Kasumi-1 (cell line): ENCODE measurements at regions not wholly inside any gene's neighbourhood (a gene's known extent, or its start where the extent isn't known, plus 50 kb on each side); places are given as distances from the start of the nearest gene placed in this dataset.
"Not testable (repeated sequence)": the region's sequence is repeated elsewhere in the genome, so short reads cannot be mapped to it uniquely, and the experiment has no call there.

Experiments used
- DNase-seq, 2 experiments: peaks; one replicate each; lab custom pipeline; 2025; lab: John Stamatoyannopoulos, UW

DNA sequence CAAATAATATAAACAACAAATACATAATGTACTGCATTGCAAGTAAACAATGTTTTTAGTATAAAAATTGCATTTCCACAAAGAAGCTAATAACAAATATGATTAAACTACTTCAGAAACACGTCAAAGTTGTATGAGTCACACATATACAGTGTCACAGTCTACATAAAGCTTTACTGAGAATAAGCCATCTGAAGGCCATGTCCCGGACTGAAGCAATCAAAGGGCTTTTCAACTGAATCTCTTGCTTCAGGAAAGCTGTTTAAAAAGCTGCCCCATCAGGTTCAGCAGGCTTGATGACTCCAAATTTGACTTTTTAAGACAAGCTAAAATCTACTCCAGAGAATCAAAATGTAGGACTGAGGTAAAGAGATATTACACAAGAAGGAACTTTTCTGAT lies 1476.8 kb downstream of the ADGRL3 start:
- DNase-seq = no peak

DNA sequence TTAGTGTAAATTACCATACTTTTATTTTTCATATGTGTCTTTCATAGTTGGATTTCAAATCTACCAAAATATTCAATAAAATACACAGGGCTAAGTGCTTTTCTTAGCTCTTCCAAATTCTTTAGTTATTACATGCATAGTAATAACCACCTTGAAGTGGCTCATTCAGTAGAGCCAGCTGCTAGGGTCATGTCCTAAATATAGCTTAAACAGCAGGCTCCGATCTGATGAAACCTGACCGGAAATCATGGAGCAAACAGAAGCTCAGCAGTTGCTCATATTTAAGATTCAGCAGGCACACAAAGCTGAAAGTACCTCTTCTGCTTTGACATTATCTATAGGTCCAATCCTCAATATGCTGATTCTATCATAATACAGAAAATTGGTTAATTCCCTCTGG lies 1470.4 kb downstream of the ADGRL3 start:
- DNase-seq = no peak

DNA sequence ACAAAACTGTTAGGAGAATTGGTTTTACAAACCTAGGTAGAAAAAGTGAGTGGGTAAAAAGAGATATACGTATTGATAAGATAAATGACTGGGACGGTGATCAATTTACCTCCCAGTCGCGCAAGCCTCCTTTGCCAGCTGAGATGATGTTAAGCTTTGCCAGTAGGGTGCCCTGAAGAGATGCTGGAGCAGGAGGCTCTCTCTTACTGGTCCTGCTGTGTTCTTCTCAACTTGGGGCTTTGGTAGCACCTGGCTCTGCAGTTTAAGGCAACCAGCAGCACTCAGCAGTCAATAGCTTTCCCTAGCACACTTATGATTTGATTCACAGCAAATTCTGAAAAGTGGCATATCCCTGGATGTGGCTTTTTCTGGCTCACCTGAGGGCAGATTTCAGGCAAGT lies 1461.7 kb downstream of the ADGRL3 start:
- DNase-seq = no peak

DNA sequence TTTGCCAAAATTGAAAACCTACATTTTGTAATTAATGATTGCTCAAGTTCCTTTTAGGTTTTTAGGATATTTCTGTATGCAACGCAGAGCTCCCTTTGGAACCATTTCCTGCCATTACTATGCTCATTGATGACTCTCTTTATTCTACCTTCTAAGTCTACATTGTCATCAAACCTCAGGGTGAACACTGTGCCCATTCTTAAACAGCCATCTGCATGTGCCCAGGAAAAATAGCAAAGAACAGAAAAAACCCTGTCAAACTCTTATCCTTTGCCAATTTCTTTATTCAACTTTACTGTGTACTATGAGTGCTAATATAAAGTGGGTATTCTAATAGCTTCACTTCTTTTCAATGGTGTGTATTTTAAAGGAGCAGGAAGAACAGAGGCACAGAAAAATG lies 1455.9 kb downstream of the ADGRL3 start:
- DNase-seq = no peak

DNA sequence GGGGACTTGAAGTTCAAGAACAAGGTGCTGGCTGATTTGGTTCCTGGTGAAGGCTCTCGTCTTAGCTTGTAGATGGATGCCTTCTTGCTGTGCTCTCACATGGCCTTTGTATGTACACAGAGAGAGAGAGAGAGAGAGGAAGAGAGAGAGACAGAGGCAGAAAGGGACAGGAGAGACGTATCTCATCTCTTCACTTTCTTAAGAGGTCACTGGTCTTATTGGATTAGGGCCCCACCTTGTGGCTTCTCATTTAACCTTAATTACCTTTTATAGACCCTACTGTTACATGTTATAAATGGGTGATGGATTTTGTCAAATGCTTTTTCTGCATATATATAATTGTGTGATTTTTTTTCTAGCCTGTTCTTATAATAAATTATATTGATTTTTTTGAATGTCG lies 1444.2 kb downstream of the ADGRL3 start:
- peak; percentile 56 to 82 for DNase-seq

DNA sequence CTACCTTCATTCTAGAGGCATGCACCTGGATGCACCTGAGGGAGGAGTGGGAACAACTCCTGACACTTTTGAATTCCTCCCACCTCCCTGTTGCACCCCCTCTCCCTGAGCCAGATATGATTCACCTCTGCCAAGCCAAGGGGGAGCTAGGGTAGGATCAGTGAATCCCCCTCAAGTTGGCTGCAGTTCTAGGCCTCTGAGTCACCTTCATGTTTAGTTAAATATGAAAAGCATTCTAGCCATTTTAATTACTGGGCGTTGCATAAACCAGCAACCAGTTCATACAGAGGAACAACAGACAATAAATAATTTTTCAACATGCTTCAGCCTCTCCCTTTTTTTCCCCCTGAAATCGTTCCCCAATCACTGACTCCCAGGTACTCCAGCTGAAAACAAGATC lies 1440.2 kb downstream of the ADGRL3 start:
- DNase-seq = no peak

DNA sequence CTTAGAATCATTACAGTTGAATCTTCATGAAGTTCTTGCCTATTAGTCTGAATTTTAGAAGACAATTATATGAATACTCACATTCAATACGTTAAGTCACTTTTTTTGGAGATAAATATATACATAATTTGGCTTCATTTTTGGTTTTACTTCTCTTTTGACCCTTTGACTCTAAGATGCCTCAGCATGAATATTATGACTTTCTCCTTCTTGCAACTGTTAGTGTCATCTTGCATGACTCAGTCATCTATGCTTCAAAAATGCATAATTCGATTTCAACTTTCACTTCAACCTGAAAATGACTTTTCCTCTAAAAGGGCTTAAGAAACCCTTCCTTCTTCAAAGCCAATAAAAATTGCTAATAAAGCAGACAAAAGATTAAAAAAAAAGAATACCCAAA lies 1427.5 kb downstream of the ADGRL3 start:
- DNase-seq = no peak

DNA sequence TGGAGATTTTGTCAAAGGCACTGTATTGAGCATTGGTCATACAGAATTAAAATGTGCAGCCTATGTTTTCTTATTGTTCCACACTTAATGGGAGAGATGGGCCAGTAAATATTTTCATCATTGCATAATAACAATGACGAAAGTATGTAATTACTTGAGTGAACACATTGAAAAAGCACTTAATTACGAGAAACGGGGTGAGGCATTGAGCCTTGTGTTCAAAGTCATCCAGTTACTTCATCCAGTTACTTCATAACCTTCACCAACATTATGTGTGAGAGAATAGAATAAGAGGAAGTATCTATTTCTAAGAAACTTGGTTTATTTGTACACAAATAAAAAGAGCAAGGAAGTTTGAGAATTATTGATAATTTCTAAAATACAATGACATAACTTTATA lies 1427.0 kb downstream of the ADGRL3 start:
- DNase-seq = peak in 1 of 2 experiments; percentile 9

DNA sequence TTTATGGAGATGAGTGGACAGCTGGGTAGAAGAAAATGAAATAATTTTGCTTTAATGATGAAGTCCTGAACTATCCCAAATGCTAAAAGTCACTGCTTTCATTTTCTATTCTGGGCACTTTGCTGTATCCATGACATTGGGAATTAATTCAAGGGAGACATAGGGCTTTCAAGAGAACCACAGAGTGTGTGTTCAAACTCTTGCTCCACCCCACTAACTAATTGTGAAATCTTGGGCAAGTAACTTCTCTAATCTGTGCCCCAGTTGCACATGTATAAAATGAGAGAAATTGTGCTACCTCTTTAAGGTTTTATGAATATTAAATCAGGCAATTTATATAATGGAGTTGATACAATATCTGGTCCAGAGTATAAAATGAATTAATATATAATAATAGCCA lies 1422.0 kb downstream of the ADGRL3 start:
- DNase-seq = peak; percentile 15 to 43

DNA sequence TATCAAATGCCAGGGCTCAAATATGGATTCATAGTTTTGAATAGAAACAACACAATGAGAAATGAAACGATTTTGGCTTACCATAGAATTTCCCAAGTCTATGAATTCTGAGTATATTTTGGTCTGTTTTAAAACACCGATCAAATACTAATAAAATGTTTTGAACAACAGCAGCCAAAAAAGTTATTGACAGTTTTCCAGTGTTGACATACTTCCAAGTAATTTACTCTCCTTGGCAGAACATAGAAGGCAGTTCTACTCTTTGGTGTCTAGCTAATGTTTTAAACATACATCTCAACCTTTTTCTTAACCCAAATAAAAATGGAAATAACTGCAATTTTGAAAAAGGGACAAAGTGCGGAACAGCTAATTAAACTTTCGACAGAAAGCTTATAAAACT lies 1419.8 kb downstream of the ADGRL3 start:
- DNase-seq = no peak

DNA sequence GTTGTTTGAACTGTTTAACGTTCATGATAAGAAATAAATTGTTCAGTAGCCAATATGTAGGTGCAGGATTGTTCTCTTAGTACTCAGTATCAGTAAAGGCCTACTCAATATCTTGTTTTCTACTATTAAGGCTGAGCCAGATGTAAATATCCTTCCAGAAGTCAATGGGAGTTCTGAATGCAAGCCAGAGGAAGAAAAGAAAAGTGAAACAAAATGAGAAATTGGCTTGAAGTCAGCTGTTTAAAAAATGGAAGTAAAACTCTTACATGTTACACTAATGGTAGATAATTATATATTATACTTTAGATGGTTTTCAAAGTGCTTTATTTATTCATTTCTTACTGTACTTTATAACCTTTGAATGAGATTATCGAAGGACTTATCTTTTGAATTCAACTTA lies 1417.9 kb downstream of the ADGRL3 start:
- no peak for DNase-seq

DNA sequence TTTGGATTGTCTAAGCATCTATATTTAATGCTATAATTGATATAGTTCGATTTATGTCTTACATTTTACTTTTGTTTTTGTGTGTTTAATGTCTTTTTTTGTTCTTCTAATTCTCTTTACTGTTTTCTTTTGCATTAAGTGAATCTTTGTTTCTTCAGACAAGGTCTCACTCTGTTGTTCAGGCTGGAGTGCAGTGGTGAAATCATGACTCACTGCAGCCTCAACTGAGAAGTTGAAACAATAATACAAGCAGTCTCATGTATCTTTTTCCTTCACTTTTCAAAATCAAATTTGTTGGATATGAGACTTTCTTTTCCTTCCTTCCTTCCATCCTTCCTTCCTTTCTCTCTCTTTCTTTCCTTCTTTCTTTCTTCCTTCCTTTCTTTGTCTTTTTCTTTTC lies 1401.6 kb downstream of the ADGRL3 start:
- no peak for DNase-seq

DNA sequence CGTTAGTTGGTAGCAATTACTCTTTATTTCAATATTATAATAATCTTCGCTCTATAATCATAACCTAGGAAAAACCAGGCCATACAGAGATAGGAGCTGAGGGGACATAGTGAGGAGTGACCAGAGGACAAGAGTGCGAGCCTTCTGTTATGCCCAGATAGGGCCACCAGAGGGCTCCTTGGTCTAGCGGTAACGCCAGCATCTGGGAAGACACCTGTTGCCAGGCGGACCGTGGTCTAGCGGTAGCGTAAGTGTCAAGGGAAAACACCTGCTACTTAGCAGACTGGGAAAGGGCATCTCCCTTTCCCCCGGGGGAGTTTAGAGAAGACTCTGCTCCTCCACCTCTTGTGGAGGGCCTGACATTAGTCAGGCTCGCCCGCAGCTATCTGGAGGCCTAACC lies 1395.1 kb downstream of the ADGRL3 start:
- not testable (repeated sequence) for DNase-seq

DNA sequence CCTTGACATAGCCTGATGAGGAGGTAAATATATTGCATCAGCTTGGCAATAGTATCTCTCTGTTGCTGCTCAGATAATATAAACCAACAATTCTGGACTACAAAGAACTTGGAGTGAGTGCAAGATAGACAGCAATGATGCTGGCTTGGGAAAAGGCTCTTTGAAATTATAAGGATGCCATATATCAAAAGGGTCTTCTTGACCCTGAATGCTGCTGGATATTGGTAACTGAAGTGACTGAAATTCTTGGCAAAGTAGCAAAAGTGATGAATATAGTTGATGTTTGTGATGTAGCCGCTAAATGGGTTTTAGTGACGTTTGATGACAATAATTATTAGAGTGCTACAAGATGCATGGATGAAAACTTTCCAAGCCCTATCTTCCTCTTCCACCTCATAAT lies 1391.6 kb downstream of the ADGRL3 start:
- DNase-seq = no peak

DNA sequence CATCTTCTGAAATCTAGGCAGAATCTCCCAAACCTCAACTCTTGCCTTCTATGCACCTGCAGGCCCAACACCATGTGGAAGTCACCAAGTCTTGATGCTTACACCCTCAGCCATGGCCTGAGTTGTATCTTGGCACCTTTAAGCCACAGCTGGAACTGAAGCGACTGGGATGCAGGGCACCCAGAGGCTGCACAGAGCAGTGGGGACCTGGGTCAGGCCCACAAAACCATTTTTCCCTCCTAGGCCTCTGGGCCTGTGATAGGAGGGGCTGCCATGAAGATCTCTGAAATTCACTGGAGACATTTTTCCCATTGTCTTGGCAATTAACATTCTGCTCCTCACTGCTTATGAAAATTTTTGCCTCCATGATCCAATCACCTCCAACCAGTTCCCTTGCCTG lies 1388.5 kb downstream of the ADGRL3 start:
- DNase-seq = no peak

DNA sequence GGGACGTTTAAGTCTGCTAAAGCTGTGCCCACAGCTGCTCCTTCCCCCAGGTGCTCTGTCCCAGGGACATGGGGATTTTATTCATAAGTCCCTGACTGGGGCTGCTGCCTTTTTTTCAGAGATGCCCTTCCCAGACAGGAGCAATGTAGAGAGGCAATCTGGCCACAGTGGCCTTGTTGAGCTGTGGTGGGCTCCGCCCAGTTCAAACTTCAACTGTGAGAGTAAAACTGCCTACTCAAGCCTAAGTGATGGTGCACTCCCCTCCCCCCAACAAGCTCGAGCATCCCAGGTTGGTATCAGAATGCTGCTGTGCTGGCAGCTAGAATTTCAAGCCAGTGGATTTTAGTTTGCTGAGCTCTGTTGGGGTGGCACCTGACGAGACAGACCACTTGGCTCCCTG lies 1371.4 kb downstream of the ADGRL3 start:
- no peak for DNase-seq

DNA sequence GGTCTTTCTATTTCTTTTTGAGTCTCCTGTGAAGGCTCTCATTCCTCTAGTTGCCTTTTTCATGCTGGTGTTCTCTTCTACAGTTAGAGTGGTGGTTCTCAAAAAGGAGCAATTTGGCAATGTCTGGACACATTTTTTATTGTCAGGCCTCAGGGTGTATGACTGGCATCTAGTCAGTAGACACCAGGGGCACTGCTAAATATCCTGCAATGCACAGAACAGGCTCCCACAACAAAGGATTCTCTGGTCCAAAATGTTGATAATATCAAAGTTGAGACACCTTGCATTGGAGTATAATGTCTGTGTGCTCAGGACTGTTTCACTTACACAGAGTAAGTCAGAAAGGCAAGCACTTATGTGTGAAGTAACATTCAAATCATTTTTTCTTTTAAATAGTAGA lies 1360.7 kb downstream of the ADGRL3 start:
- DNase-seq = no peak

DNA sequence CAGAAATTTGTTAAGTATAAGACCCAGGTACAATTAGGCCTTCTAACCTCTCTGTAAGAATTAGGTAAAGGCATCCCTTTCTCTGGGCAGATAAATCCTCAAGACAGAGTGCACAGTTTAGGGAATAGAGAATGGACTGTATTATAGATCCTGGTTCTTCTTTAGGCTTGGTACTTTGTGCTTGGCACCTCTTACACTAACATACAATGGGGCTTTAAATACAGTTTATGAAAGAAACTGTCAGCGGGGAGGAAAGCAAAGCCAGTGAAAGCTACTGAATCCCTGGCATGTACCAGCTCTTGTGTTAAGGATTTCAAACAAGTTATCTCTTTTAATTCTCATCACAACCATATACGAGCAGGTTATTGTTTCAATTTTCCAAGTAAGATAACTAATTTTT lies 1350.0 kb downstream of the ADGRL3 start:
- no peak for DNase-seq

DNA sequence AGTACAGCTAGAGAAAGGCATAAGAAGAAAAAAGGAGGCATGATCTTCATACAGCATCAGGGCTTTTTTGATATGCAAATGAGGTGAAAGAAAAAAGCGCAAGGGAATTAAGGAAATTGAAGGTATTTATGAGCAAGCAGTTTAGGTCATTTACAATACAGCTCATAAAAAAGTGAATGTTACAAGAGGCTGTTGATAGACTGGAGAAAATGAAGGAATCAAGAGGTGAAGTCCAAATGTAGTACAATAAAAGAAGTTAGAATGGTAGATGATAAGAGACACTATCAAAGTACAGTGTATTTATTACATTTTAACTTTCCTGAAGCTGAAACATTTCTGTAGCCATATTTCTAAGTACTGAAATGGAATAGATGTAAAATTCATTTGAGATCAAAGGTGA lies 1349.5 kb downstream of the ADGRL3 start:
- DNase-seq = no peak

DNA sequence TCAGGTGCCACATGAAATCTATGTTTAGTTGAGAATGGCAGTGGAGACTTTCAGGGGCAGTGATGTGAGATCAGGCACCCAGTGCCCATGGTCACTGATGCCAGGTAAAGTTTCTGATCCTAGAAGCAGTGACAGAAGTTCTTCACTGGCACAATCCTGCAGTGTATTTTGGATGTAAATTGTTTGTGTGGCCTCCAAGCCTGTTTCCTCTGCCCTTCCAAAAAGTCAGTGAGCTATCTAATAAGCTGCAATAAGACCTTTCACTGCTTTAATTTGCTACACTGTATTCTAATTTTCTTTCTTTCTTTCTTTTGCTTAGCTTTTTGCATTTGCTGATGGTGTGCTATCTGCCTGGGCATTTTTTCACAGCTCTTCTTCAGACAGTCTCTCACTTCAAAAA lies 1348.6 kb downstream of the ADGRL3 start:
- no peak for DNase-seq

DNA sequence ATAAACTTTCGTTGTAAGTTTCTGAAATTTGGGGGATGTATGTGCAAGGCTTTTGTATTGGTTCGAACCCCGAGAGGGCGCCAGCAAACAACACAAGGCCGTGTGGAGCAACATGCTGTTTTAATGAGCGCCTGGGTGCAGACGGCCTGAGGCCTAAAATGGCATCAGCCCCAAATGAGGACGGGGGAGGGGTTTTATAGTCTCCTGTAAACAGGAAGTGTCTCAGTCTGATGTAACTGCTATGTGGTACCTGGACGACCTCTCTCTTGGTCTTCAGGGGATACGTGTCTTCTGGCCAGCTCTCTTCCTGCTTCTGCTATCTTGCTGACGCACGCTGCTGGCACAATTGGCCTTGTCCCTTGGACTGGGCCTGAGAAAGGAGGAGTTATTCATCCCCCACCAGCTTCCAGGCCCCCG lies 1348.0 kb downstream of the ADGRL3 start:
- DNase-seq = no peak

DNA sequence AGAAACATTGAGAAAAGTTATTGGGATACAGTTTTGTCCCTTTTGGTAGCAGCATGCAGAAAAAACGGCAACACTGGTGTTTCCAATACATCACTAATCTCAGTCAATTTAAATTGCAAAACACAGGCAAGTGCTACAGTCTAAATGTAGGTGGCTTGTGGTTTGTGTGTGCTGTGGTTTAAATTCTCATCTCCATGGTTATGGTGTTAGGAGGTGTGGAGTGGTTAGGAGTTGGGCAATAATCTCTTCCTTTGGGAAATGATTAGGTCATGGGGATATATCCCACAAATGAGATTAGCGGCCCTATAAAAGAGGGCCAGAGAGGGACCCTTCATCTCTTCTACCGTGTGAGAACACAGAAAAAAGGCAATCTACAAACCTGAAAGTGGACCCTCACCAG lies 1344.3 kb downstream of the ADGRL3 start:
- DNase-seq = peak in 1 of 2 experiments; percentile 18

DNA sequence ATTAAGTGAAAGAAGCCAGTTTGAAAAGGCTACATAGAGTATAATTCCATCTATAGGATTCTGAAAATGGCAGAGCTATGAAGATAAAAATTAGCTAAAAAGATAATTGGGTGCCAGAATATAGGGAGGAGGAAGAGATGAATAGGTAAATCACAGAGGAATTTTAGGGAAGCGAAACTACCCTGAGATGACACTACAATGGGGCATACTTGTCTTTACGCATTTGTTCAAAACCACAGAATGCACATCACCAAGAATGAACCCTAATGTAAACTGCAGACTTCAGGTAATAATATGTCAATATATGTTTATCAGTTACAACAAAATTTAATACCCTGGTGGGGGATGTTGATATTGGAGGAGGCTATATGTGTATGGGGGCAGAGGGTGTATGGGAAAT lies 1342.9 kb downstream of the ADGRL3 start:
- DNase-seq = no peak

DNA sequence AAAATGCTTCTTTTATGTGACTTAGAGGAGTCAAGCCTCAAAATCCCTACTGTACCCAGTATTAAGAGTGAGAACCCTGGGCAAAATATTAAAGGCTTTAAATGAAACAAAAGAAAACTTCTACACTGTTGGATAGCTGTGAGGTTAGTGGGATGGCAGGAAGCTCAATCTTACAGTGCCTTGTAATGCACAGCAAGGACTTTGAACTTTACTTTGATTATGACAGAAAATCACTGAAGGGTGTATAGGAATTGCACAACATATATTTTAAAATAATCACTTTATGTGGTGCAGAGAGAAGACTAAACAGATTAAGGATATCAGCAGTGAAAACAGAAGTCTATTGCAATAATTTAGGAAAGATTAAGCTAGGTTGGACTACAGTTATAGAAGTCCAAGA lies 1333.4 kb downstream of the ADGRL3 start:
- DNase-seq = no peak

DNA sequence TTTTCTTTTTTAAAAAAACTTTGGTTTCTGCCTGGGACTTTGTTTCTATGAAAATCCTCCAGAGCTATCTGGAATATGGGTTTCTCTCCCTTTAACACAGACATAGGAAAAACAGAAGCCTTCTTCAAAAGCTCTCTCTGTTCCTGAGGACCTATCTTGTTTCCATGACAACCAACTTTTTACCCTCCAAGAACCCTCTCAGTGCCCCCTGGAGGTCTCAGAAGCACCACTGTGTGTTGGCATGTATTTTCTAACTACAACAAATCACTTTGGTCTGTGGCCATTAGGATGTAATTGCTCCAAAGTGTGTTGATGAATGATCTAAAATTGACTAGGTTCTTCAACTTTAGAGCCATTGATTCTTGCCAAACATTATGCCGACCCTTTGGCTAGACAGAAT lies 1331.6 kb downstream of the ADGRL3 start:
- peak; percentile 31 to 32 for DNase-seq
